GM19395 (cell line): ENCODE measurements at regions not wholly inside any gene's neighbourhood (a gene's known extent, or its start where the extent isn't known, plus 50 kb on each side); places are given as distances from the start of the nearest gene placed in this dataset.
"Not testable (repeated sequence)": the region's sequence is repeated elsewhere in the genome, so short reads cannot be mapped to it uniquely, and the experiment has no call there.

ENCODE experiments used
- ATAC-seq: cut with Tn5 transposase; IDR thresholded peaks from one replicate; pipeline ENCODE4 v1.9.1; 2021; ENCODE audit warnings: mild to moderate bottlenecking, moderate library complexity; ENCODE audit not compliant: unreplicated experiment

DNA sequence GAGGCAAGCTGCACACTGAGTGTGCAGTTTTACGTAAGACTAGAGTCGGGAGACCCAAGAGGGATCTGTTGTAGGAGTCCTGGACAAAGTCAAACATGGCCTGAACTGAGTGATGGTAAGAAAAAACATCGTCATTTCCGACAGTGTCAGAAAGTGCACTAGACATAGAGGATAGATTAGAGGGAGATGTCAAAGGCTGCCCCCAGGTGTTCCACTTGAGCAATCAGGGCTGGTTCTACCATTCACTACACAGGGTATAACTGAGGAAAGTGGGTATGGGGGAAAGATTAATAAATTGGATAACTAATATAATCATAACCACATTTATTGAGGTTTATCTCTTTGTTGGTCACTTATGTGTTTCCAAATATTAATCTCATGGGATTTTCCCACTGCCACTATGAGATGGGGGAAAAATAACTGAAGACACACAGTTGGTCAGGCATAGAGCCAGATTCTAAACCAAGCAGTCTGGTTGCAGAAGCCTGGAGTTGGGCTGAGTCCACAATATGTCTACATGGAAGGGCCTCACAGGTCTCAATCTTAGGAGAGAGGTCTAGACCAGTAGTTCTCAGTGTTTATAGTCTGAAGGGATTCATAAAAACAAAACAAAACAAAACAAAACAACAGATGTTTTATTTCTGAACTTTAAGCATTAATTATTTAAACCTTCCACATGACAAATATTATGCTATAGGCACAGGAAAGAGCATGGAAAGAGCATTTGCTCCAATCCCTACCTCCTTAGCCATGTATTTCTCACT is 766.5 kb downstream of the NTRK3 start:
- no peak for ATAC-seq

DNA sequence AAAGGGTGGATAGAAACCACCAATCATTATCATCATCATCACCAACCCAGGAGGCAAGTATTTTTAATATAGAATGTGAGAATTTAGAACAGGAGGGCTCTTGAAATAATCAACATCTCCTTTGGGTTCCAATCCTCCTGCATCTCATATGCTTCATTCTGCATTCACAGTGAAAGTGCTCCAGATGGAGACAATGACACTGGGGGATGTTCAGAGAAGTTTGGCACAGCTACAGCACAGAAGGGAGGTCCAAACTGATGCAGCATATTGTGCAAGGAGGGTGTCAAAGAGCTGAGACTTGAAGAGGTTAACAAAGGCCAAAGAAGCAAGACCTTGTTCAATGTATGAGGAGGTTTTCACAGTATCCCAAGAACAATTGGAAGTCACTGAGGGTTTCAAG is 767.1 kb downstream of the NTRK3 start:
- no peak for ATAC-seq

DNA sequence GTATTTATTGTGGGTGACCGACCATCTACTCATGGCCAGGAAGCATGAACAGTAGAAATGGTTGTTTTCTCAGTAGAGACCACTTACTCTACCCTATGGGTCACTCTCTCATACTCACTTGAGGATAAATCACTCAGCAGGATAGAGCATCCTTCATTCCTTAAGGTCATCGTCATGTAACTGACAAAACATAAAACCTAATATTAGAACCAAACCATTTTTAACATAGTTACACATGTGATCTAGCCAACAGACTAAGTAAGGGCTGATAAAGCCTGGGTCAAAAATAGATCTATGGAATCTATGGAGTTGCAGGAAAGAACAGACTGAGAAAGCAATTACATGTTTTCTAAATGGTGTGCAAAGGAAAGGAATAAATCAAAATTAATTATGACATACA is 769.1 kb downstream of the NTRK3 start:
- no peak for ATAC-seq

GRCh38 chr15:87483468-87483867 is 773.1 kb downstream of the NTRK3 start:
- ATAC-seq: no peak

- ATAC-seq: no peak
These were observed 775.4 kb downstream of the NTRK3 start for GRCh38 chr15:87481126-87481525.

- ATAC-seq: no peak
These were observed 777.9 kb downstream of the NTRK3 start for GRCh38 chr15:87478687-87479072.

DNA sequence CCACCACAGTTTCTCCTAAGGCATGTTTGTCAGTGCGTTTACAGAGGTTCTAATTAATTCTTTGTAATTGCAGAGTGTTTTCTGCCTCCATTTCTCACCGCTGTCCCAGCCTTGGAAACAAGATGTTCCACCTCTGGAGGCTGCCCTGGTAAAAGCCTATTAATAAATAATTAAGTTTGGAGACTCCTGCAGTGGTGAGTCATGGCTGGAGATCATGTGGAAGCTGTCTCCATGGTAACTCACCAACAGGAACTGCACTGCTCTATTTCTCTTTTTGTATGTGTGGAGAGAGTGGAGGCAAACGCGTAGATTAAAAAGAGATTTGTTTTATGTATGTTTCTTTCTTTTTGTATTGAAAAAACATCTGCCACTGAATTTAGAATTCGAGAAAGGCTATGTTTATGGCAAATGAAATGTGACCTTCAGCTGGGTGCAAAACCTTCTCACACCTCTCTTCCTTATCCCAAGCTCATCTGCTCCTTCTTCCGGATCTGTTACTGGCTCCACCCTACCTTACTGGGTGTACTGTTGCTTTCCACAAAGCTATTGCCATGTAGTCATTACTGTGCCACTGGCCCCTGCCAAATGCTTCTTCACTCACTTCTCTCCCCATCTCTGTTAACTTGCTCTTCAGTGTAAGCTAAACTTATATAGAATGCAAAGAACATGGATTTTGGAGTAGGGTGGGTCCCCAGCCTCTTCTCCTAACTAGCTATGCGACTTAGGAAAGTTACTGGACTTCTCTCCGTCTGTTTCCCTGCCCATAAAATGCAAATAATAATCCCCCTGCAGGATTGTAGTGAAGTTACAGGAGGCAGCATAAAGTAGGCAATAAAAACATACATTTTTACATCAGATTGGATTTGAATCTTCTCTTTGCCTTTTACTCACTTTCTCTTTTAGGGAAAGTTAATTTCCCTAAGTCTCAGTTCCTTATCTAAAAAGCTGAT is 778.5 kb downstream of the NTRK3 start:
- no peak for ATAC-seq

DNA sequence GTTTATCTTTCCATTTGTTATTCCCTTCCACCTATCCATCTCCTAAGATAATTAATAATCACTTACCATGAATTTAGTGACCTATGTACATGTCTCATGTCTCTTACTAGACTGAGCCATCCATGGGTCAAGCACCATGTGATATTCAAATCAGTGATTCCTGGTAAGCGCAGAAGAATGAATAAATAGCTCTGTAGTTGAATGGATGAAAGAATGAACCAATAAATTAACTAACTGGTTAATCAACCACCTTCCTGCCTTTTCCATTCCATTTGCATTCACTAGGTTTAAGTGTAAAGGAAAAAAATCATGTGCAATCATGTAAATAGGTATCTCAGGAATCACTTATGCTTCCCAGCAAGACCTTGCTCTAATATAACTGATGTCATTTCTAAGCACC is 779.5 kb downstream of the NTRK3 start:
- no peak for ATAC-seq

DNA sequence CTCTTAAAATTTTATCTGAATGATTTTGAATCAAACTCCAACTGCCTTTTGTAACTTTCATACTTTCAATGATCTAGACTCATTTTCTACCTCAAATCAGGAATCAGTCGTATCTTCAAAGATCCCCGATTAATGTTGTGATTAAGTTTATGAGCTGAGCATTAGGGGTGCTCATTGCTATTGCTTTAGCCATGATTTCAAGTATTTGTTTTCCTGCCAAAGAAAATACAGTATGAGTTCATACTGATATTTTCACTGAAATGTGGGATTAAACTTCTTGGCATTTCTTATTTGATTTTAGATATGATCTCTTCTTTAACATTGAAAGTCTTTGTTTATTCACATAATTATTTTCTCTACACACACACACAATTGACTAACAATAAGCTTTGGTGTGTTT is 785.6 kb downstream of the NTRK3 start:
- ATAC-seq: no peak

- not testable (repeated sequence) for ATAC-seq
These were observed 792.6 kb downstream of the NTRK3 start for GRCh38 chr15:87463956-87464355.

DNA sequence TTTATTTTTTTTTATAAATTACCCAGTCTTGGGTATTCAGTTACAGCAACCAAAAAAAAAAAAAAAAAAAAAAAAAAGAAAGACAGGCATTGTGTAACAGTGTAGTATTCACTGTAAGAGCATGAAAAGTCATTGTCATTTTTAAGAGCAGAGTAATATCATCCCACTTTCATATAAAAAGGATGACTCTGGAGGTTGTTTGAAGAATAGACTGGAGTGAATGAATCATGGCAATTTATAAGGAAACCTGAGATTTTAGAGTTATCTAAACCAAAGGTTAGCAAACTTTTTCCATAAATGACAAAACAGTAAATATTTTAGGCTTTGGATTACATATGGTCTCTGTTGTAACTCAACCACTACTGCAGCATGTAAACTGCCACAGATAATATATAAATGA is 794.9 kb downstream of the NTRK3 start:
- ATAC-seq: no peak

DNA sequence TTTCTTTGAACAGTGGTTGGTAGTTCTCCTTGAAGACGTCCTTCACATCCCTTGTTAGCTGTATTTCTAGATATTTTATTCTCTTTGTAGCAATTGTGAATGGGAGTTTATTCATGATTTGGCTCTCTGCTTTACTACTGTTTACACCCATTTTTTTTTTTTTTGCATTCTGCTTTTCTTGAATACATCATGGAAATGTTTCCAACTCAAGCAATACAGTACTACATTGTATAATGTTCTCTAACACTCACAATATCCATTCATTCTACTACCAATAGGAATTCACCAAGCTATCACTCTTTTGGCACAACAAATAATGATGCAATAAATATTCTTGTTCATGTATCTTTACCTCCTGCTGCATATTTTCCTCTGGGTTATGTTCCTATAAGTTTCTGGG is 801.7 kb downstream of the NTRK3 start:
- ATAC-seq: no peak

- no peak for ATAC-seq
These were observed 806.2 kb downstream of the NTRK3 start for GRCh38 chr15:87450314-87450713.

GRCh38 chr15:87439090-87439489 is 817.4 kb downstream of the NTRK3 start:
- no peak for ATAC-seq

GRCh38 chr15:87433871-87434270 is 822.7 kb downstream of the NTRK3 start:
- ATAC-seq: no peak

- ATAC-seq: no peak
These were observed 826.8 kb downstream of the NTRK3 start for GRCh38 chr15:87429754-87430153.

DNA sequence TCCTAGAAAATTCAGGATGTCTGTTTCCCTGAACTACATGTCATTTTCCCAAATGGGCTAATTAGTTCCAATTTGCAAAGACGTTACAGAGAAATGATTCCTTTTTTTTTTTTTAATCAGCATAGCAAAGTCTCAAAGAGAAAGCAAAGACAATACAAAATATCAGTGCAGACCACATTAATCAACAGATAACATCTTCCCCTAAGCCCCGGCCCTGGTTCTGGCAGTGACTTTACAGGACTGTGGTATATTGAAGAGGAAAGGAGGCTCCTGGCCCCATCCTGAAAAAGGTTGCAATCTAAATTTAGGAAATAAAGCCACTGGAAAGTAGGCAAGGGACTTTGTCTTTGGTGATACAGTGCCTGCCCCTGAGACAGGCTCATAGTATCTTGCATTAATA is 836.5 kb downstream of the NTRK3 start:
- no peak for ATAC-seq

- no peak for ATAC-seq
These were observed 837.2 kb downstream of the NTRK3 start for GRCh38 chr15:87419344-87419743.

DNA sequence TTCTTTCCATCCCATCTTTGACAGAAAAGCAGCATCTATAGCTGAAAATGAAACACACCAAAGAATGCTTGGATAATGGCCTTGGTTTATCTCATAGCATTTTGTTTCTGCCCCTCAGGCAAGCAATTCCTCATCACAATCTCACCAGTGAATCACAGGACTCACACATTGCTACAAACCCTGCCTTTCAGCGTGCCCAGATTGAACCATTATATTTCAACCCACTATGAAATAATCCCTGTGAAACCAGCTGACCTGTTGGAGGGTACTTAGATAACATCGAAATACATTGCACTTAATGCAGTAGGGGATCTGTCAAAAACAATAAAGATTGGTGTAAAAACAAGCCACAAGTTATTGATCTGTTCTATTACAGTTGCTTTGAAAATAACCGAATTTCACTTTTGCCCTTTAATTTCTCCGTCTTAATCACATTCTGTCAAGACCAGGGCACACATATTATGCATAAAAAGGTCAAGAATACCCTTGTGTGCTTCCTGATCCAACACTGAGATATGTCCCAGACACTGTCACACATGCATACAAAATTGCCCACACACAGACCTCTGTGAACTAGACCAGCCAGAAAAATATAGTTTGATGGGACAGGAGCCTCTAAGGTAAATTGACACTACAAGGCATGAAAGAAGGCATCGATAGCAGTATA is 839.8 kb downstream of the NTRK3 start:
- no peak for ATAC-seq

GRCh38 chr15:87408902-87409301 is 847.6 kb downstream of the NTRK3 start:
- no peak for ATAC-seq

DNA sequence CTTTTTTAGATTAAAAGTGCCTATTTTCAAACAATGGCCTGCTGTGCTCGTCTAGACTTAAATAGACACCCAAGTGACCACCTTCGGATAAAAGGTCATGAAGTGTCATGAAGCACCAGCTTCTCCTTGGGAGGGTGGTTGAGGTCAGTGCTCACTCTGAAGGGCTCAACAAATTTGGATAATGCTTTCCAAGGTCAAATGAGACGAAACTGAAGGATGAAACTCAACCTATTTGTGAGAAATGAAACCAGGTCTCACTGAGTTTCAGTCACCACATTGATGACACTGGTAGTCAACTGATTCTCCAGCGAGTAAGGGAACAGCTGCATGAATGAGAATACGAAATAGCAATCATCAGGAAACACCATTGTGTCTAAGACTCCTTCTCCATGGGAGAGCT is 852.6 kb downstream of the NTRK3 start:
- no peak for ATAC-seq

- ATAC-seq: no peak
These were observed 854.6 kb downstream of the NTRK3 start for GRCh38 chr15:87401973-87402372.
